GM18508 (cell line): ENCODE measurements at regions not wholly inside any gene's neighbourhood (a gene's known extent, or its start where the extent isn't known, plus 50 kb on each side); places are given as distances from the start of the nearest gene placed in this dataset.

ENCODE experiments used
- ATAC-seq: cut with Tn5 transposase; IDR thresholded peaks from one replicate; pipeline ENCODE4 v1.9.1; 2021; ENCODE audit warnings: moderate number of reproducible peaks; ENCODE audit not compliant: insufficient read depth, unreplicated experiment

DNA sequence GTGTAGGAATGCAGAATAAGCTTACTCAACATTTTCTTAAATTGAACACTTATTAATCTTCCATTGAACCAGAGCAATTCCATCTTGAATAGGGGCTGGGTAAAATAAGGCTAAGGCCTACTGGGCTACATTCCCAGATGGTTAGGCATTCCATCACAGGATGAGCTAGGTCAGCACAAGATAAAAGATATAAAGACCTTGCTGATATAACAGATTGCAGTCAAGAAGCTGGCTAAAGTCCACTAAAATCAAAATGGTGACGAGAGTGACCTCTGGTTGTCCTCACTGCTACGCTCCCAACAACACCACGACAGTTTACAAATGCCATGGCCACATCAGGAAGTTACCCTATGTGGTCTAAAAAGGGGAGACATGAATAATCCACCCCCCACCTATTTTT, 156.1 kb downstream of the NXNL2 start:
- ATAC-seq: no peak

DNA sequence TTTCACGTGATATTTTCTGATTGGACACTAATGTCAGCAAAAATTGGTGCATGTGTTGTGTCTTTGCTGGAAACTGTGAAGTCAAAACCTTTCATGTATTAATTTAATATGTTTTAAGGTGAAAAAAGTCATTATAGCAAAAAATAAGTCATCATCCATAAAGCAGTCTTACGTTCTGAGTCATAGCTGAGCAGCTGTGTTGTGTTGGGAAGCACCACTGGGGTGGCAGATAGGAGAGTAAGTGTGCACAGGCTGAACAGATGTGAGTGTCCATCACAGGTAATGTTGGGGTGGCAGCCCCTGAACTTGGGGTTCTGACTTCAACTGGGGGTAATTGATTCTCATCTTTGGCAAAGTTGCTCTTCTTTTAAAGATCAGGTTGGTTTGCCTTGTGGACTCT, 156.8 kb downstream of the NXNL2 start:
- no peak for ATAC-seq

GRCh38 chr9:88692827-88693226, 157.8 kb downstream of the NXNL2 start:
- no peak for ATAC-seq

DNA sequence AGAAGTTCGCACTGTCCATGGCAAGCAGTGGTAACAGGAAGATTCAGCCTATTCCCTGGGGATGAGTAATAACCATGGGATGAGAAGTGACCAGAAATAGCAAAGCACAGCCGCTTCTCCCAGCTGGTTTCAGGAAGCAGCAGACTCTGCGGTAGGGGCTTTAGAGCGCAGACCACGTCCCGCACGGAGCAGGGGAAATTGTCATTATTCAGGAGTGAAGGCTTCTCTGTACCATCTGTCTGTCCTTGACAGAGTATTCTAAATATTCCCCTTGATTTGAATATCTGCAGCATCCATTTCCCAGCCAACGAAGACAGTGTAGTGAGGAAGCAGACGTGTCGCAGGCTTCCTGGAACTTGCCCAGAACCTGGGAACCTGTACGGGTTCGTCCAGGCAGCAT, 159.6 kb downstream of the NXNL2 start:
- no peak for ATAC-seq

- no peak for ATAC-seq
Observed at GRCh38 chr9:88696501-88696900, 161.5 kb downstream of the NXNL2 start.

GRCh38 chr9:88697764-88698432, 162.9 kb downstream of the NXNL2 start:
- ATAC-seq: no peak

DNA sequence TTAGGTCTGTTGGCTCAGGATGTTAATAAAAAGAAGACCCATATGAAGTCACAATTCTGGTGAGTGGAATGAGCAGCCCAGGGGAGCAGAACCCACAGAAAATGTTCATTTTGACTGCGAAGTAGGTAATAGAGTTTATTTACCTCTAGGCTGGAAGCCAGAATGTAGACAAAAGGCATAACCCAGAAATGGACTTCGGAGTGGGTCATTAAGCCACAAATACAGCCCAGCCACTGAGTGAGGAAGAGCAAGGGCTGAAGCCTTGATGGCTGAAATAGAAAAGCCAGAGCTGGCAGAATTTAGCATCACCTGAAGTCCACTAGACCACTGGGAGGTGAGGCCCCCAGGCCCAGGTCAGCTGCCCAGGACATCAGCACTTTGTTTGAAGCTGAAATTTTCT, 168.0 kb downstream of the NXNL2 start:
- no peak for ATAC-seq

DNA sequence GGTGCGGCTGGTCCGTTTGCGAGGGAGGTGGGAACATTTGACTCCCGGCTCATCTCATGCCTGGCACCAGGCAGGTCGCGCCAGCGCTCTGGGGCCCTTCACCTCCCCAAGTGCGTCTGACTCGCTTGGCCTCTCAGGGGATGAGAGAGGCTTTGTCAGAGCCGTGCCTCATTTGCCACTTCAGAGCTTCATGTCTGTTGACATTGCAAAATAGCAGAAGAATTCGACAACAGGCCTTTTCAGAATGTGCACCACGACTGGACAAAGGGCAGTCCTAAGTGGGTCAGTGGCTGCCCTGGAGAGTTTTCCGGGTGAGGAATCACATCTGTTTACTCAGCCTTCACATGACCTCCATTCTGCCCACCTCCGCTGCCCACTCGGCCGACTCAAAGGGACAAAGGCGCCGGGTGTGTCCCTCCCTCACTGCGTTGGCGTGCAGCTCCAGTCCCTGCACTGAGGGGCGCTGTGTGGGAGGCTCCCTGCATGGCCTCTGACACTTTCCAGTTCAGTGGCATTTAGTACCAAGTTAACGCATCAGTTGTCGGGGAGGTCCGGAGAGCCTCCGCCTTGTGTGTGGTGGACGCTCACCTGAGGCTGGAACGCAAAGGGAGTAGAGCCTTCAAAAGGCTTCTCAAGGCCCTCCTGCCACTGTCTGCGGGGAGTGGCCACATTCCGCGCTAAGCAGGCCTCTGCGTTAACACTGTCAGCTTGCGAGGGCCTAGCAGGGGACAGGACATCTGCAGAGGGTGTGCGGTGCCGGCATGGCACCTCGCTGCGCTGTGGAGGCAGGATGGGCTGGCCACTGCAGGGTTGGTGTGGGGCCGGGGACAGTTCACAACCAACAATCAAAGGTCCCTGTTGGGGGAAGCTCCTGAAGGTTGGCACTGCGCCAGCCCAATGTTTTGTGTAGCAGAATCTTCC, 171.5 kb downstream of the NXNL2 start:
- no peak for ATAC-seq

DNA sequence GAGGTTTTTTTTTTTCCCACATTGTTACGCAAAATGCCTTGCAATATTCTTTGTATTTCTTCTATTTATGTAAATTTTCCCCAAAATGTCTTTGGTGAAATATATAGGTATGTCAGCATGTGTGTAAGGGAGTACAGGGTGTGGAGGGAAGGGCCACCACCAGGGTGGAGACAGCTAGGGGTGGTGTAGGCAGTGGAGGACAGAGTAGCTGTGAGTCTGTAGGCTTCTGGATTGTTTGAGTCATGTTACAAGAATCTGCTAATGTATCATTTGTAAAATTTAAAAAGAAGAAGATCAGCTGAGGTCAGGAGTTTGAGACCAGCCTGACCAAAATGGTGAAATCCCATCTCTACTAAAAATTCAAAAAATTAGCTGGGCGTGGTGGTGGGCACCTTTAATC, 175.5 kb downstream of the NXNL2 start:
- no peak for ATAC-seq

GRCh38 chr9:88711719-88712118, 176.7 kb downstream of the NXNL2 start:
- ATAC-seq: no peak

GRCh38 chr9:88712484-88712883, 177.5 kb downstream of the NXNL2 start:
- ATAC-seq: no peak

DNA sequence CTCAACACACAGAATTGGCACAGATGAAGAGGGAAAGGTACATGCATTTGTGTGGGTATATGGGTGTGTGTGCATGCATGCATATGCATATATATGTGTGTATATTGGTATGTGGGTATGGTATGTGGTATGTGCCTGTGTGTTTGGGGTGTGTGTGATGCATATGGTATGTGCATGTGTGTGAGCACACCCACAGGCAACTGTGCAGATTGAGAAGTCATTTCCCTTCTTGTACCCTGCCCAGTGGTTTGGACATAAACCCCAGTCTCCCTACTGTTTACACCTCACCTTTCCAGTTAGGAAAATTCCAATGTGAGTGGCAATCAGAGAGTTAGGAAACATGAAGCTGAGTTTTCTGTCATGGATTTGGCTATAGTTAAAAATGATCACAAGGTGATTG, 178.0 kb downstream of the NXNL2 start:
- ATAC-seq: no peak

DNA sequence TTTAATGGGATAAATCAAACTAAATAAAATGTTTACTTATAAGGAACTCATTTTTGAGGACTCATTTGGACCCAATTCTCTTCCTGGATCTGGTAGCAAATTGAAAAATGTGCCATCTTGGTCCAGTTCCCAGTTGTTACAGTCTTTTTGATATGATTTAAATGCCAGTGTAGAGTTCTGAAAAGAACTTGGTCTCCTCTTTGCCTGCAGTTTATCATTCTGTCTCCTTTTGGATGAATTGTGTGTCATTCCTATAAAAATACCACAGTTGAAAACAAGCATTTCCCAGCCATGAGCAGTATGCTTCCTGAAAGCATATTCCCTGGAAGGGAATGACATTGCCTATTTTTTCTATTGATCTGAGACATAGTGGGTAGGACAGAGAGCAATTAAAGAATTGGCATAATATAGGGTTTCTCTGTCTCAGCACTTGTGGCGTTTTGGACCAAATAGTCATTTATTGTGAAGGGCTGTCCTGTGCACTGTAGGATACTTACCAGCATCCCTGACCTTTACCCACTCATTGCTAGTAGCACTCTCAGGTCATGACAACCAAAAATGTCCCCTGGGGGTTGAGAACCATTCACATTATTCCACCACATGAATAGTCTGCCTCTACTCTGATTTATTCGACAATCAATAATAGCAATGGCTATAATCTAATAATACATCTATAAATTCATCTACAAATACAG, 181.8 kb downstream of the NXNL2 start:
- no peak for ATAC-seq

DNA sequence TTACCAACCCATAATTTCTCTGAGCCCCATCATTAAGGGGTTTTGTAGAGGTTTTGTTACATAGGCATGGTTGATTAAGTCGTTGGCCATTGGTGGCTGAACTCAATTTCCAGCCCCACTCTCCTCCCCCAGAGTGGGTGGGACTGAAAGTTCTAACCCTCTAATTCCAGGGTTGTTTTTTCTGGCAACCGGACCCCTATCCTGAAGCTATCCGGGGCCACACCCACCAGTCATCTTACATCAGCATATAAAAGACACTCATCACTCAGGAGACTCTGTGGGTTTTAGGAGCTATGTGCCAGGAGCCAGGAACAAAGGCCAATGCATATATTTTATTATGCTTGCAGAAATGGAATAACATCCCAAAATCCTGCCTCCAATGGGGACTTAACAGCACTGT, 186.0 kb downstream of the NXNL2 start:
- ATAC-seq: no peak

DNA sequence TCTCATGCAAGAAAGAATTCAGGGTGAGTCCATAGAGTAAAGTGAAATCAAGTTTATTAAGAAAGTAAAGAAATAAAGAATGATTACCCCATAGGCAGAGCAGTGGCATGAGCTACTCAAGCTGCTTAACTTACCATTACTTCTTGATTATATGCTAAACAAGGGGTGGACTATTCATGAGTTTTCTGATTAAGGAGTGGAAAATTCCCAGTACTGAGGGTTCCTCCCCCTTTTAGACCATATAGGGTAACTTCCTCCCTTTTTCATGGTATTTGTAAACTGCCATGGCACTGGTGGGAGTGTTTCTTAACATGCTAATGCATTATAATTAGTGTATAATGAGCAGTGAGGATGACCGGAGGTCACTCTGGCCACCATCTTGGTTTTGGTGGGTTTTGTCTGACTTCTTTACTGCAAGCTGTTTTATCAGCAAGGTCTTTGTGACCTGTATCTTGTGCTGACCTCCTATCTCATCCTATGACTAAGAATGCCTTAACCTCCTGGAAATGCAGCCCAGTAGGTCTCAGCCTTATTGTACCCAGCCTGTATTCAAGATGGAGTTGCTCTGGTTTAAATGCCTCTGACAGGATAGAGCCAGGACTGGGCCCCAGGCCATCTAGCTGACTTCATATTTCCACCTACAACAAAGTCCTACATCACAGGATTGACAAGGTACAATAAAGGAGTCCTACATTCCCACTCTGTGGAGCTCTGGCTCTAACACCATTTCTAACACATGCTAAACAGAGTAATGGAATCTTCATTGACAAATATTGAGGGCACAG, 186.7 kb downstream of the NXNL2 start:
- ATAC-seq: no peak

DNA sequence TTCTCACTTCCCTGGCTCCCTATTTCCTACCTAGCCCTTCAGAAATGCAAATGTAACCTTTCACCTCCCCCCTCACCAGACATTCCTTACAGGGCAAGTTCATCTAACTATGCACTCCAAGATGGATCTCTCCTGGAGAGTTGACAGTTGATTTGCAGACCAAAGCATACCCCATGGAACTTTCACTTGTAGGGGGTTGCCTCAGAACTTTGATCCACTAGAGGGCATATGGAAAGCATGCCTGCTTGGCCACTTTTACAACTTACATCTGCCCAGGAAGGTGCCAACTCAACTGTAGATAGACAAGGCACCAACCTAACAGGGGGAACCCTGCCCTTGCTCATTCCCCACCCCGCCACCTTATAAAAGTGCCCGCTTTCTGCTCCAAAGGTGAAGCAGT, 187.8 kb downstream of the NXNL2 start:
- ATAC-seq: no peak

- no peak for ATAC-seq
Observed at GRCh38 chr9:88723751-88724150, 188.8 kb downstream of the NXNL2 start.

DNA sequence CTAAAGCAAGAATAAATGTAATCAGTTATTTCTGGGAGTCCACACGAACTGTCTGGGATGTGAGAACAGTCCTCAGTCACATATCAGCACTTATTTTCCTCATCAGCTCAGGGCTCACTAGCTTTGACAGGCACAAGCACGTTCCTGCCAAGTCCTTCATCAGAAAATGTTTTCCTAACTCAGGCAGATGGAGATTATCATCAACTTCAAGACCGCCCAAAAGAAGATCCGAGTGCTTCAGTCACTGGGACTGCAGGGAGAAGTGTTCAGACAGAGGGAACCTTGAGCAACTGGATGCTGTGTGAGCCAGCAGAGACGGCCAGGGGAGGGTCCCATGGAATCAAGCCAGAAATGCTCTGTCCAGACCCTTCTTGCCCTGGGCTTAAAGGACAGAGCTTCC, 189.4 kb downstream of the NXNL2 start:
- no peak for ATAC-seq

DNA sequence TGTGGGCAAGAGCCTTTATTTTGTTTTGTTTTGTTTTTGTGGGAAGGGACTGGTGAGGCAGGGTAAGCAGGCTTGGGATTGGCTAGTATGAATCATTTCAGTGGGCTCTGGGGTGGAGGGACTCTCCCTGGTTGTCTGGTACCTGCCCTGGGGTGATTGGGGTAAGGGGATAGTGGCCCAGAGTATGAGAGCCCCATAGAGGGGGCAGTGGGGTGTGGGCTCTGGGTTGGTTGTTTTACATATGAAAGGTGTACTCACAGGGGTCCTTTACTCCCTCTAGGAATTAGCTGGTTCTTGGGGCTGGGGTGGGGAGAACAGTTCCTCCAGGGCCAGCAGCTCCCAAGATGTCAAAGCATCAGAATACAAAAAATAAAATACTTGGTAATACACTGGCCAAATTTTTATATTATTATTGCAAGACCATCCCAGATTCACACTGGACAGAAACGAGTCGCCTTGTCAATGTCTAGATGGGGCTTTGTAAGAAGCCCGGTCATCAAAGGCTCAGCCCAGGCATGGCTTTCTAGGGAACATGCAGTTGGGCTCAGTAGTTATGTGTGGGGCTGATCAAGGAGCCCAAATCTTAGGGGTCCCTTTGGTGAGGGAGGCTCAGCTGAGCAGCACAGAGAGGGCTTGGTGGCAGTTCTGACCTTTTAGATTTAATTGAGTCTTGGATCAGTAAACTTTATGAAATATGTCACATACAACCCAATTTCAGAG, 190.5 kb downstream of the NXNL2 start:
- no peak for ATAC-seq

DNA sequence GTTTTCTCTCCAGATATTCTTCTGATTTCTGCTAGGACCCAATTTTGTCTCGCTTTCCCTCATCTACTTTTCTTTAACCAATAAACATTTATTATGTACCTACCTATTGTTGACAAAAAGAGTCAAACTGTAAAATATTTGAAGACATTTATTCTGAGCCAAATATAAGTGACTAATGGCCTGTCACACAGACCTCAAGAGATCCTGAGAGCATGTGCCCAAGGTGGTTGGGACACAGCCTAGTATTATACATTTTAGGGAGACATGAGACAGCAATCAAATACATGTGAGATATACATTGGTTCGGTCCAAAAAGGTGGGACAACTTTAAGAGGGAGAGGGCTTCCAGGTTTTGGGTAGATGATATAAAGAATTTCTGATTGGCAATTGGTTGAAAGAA, 191.8 kb downstream of the NXNL2 start:
- ATAC-seq: no peak
